ENCODE measurements at regions not wholly inside any gene's neighbourhood (a gene's known extent, or its start where the extent isn't known, plus 50 kb on each side); places are given as distances from the start of the nearest gene placed in this dataset.

- H2AFZ ChIP-seq (ENCODE audit: low read depth, low read length): no peak overlapping the region
- H2BK5ac ChIP-seq (ENCODE audit: low read depth, low read length, poor library complexity, severe bottlenecking): no peak overlapping the region
- H4K8ac ChIP-seq (ENCODE audit: low read length): no peak overlapping the region
- H2BK120ac ChIP-seq (ENCODE audit: low read depth, low read length): no peak overlapping the region
- no peaks in the 10 kb centered on the region for H3K79me1 ChIP-seq (replicated peaks; ENCODE audit: low read length, poor library complexity, severe bottlenecking)
- H3K14ac ChIP-seq (ENCODE audit: low read length in 2 of 2): no peak overlapping the region
- no peak overlapping the region for H3K4me2 ChIP-seq (ENCODE audit: low read length, poor library complexity, severe bottlenecking)
- H3K23ac ChIP-seq (ENCODE audit: low read length in 2 of 2): no peak overlapping the region
- no peak overlapping the region for H3K18ac ChIP-seq (ENCODE audit: low read depth in 1 of 2, low read length in 2 of 2)
- peaks cover 0 to 9% of the 10 kb centered on the region in 2 experiments for H3K27me3 ChIP-seq (ENCODE audit: control insufficient read depth in 1 of 2, insufficient read depth in 1 of 2, low read length in 2 of 2)
- no peak overlapping the region for H3K27ac ChIP-seq (ENCODE audit: low read length, poor library complexity, severe bottlenecking)
- H2AK5ac ChIP-seq (ENCODE audit: low read length, severe bottlenecking): no peak overlapping the region
- H4K91ac ChIP-seq (ENCODE audit: low read length): no peak overlapping the region
- H3K9me3 ChIP-seq (ENCODE audit: control insufficient read depth, low read length): peaks cover 3% of the 10 kb centered on the region
- H2BK15ac ChIP-seq (ENCODE audit: low read depth, poor library complexity, severe bottlenecking): no peak overlapping the region
- H3K4ac ChIP-seq (ENCODE audit: low read depth in 1 of 2, low read length in 2 of 2): no peak overlapping the region
- H3K9ac ChIP-seq (ENCODE audit: low read length): no peak overlapping the region
- no peaks in the 10 kb centered on the region for H3K36me3 ChIP-seq (ENCODE audit: control insufficient read depth in 1 of 2, insufficient read depth in 2 of 2, low read depth in 1 of 2, low read length in 2 of 2)
- H2BK12ac ChIP-seq (ENCODE audit: low read length in 2 of 2): no peak overlapping the region
- DNase-seq: no peak
- H3K4me1 ChIP-seq (ENCODE audit: control insufficient read depth, insufficient read depth, low read depth, low read length): no peaks in the 10 kb centered on the region
- 81% methylated on average over 7 of the region's 7 CpGs for WGBS
- no peak overlapping the region for H3K4me3 ChIP-seq (ENCODE audit: insufficient read depth in 1 of 2, low read depth in 1 of 2, low read length in 2 of 2)
Measured at GRCh38 chr12:114616081-114616480, 67.9 kb downstream of the TBX3 start.

- H3K79me1 ChIP-seq (replicated peaks; ENCODE audit: low read length, poor library complexity, severe bottlenecking): no peaks in the 10 kb centered on the region
- H2BK12ac ChIP-seq (ENCODE audit: low read length in 2 of 2): no peak overlapping the region
- H3K4me2 ChIP-seq (ENCODE audit: low read length, poor library complexity, severe bottlenecking): no peak overlapping the region
- no peak for DNase-seq
- peaks cover 3% of the 10 kb centered on the region for H3K9me3 ChIP-seq (ENCODE audit: control insufficient read depth, low read length)
- no peak overlapping the region for H2AFZ ChIP-seq (ENCODE audit: low read depth, low read length)
- no peak overlapping the region for H3K14ac ChIP-seq (ENCODE audit: low read length in 2 of 2)
- no peak overlapping the region for H4K8ac ChIP-seq (ENCODE audit: low read length)
- H3K4me3 ChIP-seq (ENCODE audit: insufficient read depth in 1 of 2, low read depth in 1 of 2, low read length in 2 of 2): no peak overlapping the region
- H2BK15ac ChIP-seq (ENCODE audit: low read depth, poor library complexity, severe bottlenecking): no peak overlapping the region
- no peak overlapping the region for H2AK5ac ChIP-seq (ENCODE audit: low read length, severe bottlenecking)
- no peak overlapping the region for H2BK5ac ChIP-seq (ENCODE audit: low read depth, low read length, poor library complexity, severe bottlenecking)
- H2BK120ac ChIP-seq (ENCODE audit: low read depth, low read length): no peak overlapping the region
- no peak overlapping the region for H3K18ac ChIP-seq (ENCODE audit: low read depth in 1 of 2, low read length in 2 of 2)
- H3K4ac ChIP-seq (ENCODE audit: low read depth in 1 of 2, low read length in 2 of 2): no peak overlapping the region
- H3K23ac ChIP-seq (ENCODE audit: low read length in 2 of 2): no peak overlapping the region
- H3K27ac ChIP-seq (ENCODE audit: low read length, poor library complexity, severe bottlenecking): no peak overlapping the region
- no peak overlapping the region for H3K9ac ChIP-seq (ENCODE audit: low read length)
- no peaks in the 10 kb centered on the region for H3K36me3 ChIP-seq (ENCODE audit: control insufficient read depth in 1 of 2, insufficient read depth in 2 of 2, low read depth in 1 of 2, low read length in 2 of 2)
- peaks cover 0 to 10% of the 10 kb centered on the region in 2 experiments for H3K27me3 ChIP-seq (ENCODE audit: control insufficient read depth in 1 of 2, insufficient read depth in 1 of 2, low read length in 2 of 2)
- no peaks in the 10 kb centered on the region for H3K4me1 ChIP-seq (ENCODE audit: control insufficient read depth, insufficient read depth, low read depth, low read length)
- no peak overlapping the region for H4K91ac ChIP-seq (ENCODE audit: low read length)
- 100% methylated on average over 1 of the region's 3 CpGs for WGBS
Measured at GRCh38 chr12:114614040-114614439, 69.9 kb downstream of the TBX3 start.

- no peak overlapping the region for H3K27ac ChIP-seq (ENCODE audit: low read length, poor library complexity, severe bottlenecking)
- H3K9me3 ChIP-seq (ENCODE audit: control insufficient read depth, low read length): peaks cover 3% of the 10 kb centered on the region
- peaks cover 0 to 10% of the 10 kb centered on the region in 2 experiments for H3K27me3 ChIP-seq (ENCODE audit: control insufficient read depth in 1 of 2, insufficient read depth in 1 of 2, low read length in 2 of 2)
- no peak for DNase-seq
- no peak overlapping the region for H3K14ac ChIP-seq (ENCODE audit: low read length in 2 of 2)
- H2BK15ac ChIP-seq (ENCODE audit: low read depth, poor library complexity, severe bottlenecking): no peak overlapping the region
- no peak overlapping the region for H3K18ac ChIP-seq (ENCODE audit: low read depth in 1 of 2, low read length in 2 of 2)
- H2BK12ac ChIP-seq (ENCODE audit: low read length in 2 of 2): no peak overlapping the region
- no peak overlapping the region for H3K9ac ChIP-seq (ENCODE audit: low read length)
- 87% methylated on average over 6 of the region's 6 CpGs for WGBS
- H2BK120ac ChIP-seq (ENCODE audit: low read depth, low read length): no peak overlapping the region
- H4K91ac ChIP-seq (ENCODE audit: low read length): no peak overlapping the region
- H3K79me1 ChIP-seq (replicated peaks; ENCODE audit: low read length, poor library complexity, severe bottlenecking): no peaks in the 10 kb centered on the region
- no peaks in the 10 kb centered on the region for H3K4me1 ChIP-seq (ENCODE audit: control insufficient read depth, insufficient read depth, low read depth, low read length)
- no peak overlapping the region for H3K4ac ChIP-seq (ENCODE audit: low read depth in 1 of 2, low read length in 2 of 2)
- H3K4me3 ChIP-seq (ENCODE audit: insufficient read depth in 1 of 2, low read depth in 1 of 2, low read length in 2 of 2): no peak overlapping the region
- H2AFZ ChIP-seq (ENCODE audit: low read depth, low read length): no peak overlapping the region
- no peak overlapping the region for H4K8ac ChIP-seq (ENCODE audit: low read length)
- no peaks in the 10 kb centered on the region for H3K36me3 ChIP-seq (ENCODE audit: control insufficient read depth in 1 of 2, insufficient read depth in 2 of 2, low read depth in 1 of 2, low read length in 2 of 2)
- no peak overlapping the region for H2BK5ac ChIP-seq (ENCODE audit: low read depth, low read length, poor library complexity, severe bottlenecking)
- no peak overlapping the region for H2AK5ac ChIP-seq (ENCODE audit: low read length, severe bottlenecking)
- H3K4me2 ChIP-seq (ENCODE audit: low read length, poor library complexity, severe bottlenecking): no peak overlapping the region
- no peak overlapping the region for H3K23ac ChIP-seq (ENCODE audit: low read length in 2 of 2)
Measured at GRCh38 chr12:114612062-114612461, 71.9 kb downstream of the TBX3 start.

- H3K4me1 ChIP-seq (ENCODE audit: control insufficient read depth, insufficient read depth, low read depth, low read length): no peaks in the 10 kb centered on the region
- H3K14ac ChIP-seq (ENCODE audit: low read length in 2 of 2): no peak overlapping the region
- H2BK120ac ChIP-seq (ENCODE audit: low read depth, low read length): no peak overlapping the region
- H3K4me2 ChIP-seq (ENCODE audit: low read length, poor library complexity, severe bottlenecking): no peak overlapping the region
- H2AFZ ChIP-seq (ENCODE audit: low read depth, low read length): no peak overlapping the region
- H3K36me3 ChIP-seq (ENCODE audit: control insufficient read depth in 1 of 2, insufficient read depth in 2 of 2, low read depth in 1 of 2, low read length in 2 of 2): no peaks in the 10 kb centered on the region
- no peak overlapping the region for H4K91ac ChIP-seq (ENCODE audit: low read length)
- WGBS: 85% methylated on average over 8 of the region's 8 CpGs
- no peak overlapping the region for H3K4me3 ChIP-seq (ENCODE audit: insufficient read depth in 1 of 2, low read depth in 1 of 2, low read length in 2 of 2)
- H3K79me1 ChIP-seq (replicated peaks; ENCODE audit: low read length, poor library complexity, severe bottlenecking): no peaks in the 10 kb centered on the region
- DNase-seq: no peak
- peaks cover 0 to 10% of the 10 kb centered on the region in 2 experiments for H3K27me3 ChIP-seq (ENCODE audit: control insufficient read depth in 1 of 2, insufficient read depth in 1 of 2, low read length in 2 of 2)
- H3K23ac ChIP-seq (ENCODE audit: low read length in 2 of 2): no peak overlapping the region
- H3K27ac ChIP-seq (ENCODE audit: low read length, poor library complexity, severe bottlenecking): no peak overlapping the region
- H2BK5ac ChIP-seq (ENCODE audit: low read depth, low read length, poor library complexity, severe bottlenecking): no peak overlapping the region
- no peak overlapping the region for H2BK12ac ChIP-seq (ENCODE audit: low read length in 2 of 2)
- no peak overlapping the region for H4K8ac ChIP-seq (ENCODE audit: low read length)
- H3K9ac ChIP-seq (ENCODE audit: low read length): no peak overlapping the region
- no peak overlapping the region for H2BK15ac ChIP-seq (ENCODE audit: low read depth, poor library complexity, severe bottlenecking)
- no peak overlapping the region for H3K18ac ChIP-seq (ENCODE audit: low read depth in 1 of 2, low read length in 2 of 2)
- no peak overlapping the region for H2AK5ac ChIP-seq (ENCODE audit: low read length, severe bottlenecking)
- H3K4ac ChIP-seq (ENCODE audit: low read depth in 1 of 2, low read length in 2 of 2): no peak overlapping the region
- H3K9me3 ChIP-seq (ENCODE audit: control insufficient read depth, low read length): peaks cover 3% of the 10 kb centered on the region
Measured at GRCh38 chr12:114611145-114612018, 72.6 kb downstream of the TBX3 start.
